Thyroid gland (tissue), 4 donors: ENCODE measurements at regions not wholly inside any gene's neighbourhood (a gene's known extent, or its start where the extent isn't known, plus 50 kb on each side); places are given as distances from the start of the nearest gene placed in this dataset.
"Not testable (repeated sequence)": the region's sequence is repeated elsewhere in the genome, so short reads cannot be mapped to it uniquely, and the experiment has no call there.

Experiments
- DNase-seq, 2 donors: peaks; one replicate each; pipeline ENCODE4 v3.0.0-alpha.2; 2019
- H3K27ac ChIP-seq, 3 donors: fragments of 200-600 bp; sonication (generic); 1 replicate in 2 of 3; 2 replicates in 1 of 3; pipeline ENCODE4 v1.5.1; 2016 to 2019; ENCODE audit warnings: mild to moderate bottlenecking in 1 of 3, moderate library complexity in 1 of 3
- H3K27me3 ChIP-seq: fragments of 200-600 bp; sonication (generic); one replicate; pipeline ENCODE4 v1.5.1; 2019
- H3K36me3 ChIP-seq, 2 donors: fragments of 200-600 bp; sonication (generic); one replicate each; pipeline ENCODE4 v1.5.1; 2016 to 2019
- H3K4me1 ChIP-seq, 2 donors: fragments of 200-600 bp; sonication (generic); one replicate each; pipeline ENCODE4 v1.5.1; 2017 to 2019
- H3K4me3 ChIP-seq, 3 donors: fragments of 200-600 bp; sonication (generic); replicated peaks in 1 of 3; 1 replicate in 2 of 3; 2 replicates in 1 of 3; pipeline ENCODE4 v1.5.1; 2016; ENCODE audit warnings: mild to moderate bottlenecking in 1 of 3
- H3K9me3 ChIP-seq: fragments of 200-600 bp; sonication (generic); one replicate; pipeline ENCODE4 v1.5.1; 2017
- POLR2A ChIP-seq, 2 donors: fragments of 450-650 bp; IDR thresholded peaks; one replicate each; pipeline ENCODE4 v1.6.1; 2017; ENCODE audit warnings: antibody characterized with exemption in 2 of 2, mild to moderate bottlenecking in 2 of 2, moderate library complexity in 1 of 2
- WGBS, 2 donors: methylation state at CpG; one replicate each; pipeline ENCODE4 v1.1.5; 2017; 5-methylcytosine and 5-hydroxymethylcytosine counted together
- intact Hi-C: fragments of 100-400 bp; cut with DNase I; formaldehyde crosslinking; loops from one replicate; pipeline ENCODE4 v1.15.1; 2023
- TF ChIP-seq, protein P1 (sequence below), 6 experiments: fragments of 200-600 bp in 3 of 6; fragments of 450-650 bp in 3 of 6; sonication (generic) in 3 of 6; IDR thresholded peaks; one replicate each; pipeline ENCODE4 v1.5.1; 2016 to 2019; ENCODE audit warnings: antibody characterized with exemption in 6 of 6, mild to moderate bottlenecking in 2 of 6, inconsistent platforms in 1 of 6, moderate library complexity in 1 of 6

DNA sequence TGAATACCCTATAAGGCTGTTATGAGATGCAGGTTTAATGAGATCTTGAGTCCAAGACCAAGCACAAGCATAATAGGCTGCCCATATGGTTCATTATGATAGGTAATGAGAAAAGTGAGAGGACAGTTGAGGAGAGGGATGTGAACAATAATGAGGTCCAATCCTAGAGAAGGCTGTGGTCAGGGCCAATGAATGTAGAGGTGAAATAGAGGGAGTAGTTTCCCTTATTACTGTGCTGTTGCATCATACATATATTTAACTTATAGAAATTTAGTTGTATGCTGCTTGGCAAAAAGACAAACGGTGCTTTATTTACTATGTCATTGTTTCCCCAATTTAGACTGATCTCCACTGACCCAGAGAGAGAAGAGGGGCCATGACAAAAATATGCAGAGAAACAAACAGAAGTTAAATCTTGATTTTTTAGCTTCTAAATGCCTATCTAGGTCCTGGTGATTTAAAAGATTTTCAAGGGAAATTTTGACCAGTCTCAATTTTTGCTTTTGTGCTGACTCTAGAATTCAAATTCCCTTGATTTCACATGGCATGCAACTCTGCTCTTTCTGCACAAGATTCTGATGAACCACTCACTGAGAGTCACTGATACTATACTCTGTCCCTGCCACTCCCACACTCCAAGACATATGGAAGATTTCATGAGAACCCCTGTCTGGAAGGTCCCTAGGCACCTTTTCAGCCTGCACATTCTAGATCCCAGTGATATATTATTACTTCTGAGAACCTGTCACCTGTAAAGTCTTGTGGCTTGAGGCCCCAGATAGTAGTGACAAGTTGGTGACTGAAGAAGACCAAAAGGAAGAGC is 159.7 kb downstream of the VSIG4 start:
- no peak for DNase-seq
- Histone ChIP-seq H3K27ac (no peak overlapping the region), H3K27me3 (no peaks in the 10 kb centered on the region), H3K36me3 (no peaks in the 10 kb centered on the region), H3K4me3 (no peak overlapping the region), H3K9me3 (no peaks in the 10 kb centered on the region), H3K4me1 (no peaks in the 10 kb centered on the region)
- 72 to 92% methylated on average over 1 of the region's 1 CpG for WGBS, 2 donors
- intact Hi-C loops, result no loop called here
- no peak for TF ChIP-seq POLR2A (IDR thresholded peaks at IDR 0.05)
- TF ChIP-seq, protein P1, sequence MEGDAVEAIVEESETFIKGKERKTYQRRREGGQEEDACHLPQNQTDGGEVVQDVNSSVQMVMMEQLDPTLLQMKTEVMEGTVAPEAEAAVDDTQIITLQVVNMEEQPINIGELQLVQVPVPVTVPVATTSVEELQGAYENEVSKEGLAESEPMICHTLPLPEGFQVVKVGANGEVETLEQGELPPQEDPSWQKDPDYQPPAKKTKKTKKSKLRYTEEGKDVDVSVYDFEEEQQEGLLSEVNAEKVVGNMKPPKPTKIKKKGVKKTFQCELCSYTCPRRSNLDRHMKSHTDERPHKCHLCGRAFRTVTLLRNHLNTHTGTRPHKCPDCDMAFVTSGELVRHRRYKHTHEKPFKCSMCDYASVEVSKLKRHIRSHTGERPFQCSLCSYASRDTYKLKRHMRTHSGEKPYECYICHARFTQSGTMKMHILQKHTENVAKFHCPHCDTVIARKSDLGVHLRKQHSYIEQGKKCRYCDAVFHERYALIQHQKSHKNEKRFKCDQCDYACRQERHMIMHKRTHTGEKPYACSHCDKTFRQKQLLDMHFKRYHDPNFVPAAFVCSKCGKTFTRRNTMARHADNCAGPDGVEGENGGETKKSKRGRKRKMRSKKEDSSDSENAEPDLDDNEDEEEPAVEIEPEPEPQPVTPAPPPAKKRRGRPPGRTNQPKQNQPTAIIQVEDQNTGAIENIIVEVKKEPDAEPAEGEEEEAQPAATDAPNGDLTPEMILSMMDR (IDR thresholded peaks at IDR 0.05), result no peak

DNA sequence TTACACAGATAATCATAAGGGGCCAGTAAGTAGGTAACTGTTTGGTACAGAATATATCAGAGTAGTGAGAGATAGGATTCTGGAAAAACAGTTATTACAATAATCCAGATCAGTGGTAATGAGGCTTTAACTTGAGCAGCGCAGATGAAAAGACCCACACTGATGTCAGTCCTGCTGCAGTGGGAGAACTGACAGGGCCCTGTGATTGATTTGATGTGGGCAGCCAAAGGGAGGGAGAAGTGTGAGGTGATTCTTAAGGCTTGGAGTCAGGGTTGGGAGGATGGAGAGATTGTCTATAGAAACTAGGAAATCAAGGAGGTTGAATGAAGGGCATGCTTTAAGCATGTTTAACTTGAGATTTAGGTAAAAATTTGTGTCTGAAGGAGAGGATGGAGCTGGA is 161.4 kb downstream of the VSIG4 start:
- TF ChIP-seq POLR2A (IDR thresholded peaks at IDR 0.05), result no peak
- TF ChIP-seq, protein P1 (IDR thresholded peaks at IDR 0.05), result no peak
- no peak for DNase-seq
- no peak overlapping the region for H3K27ac ChIP-seq
- H3K4me1 ChIP-seq, result no peaks in the 10 kb centered on the region
- no peaks in the 10 kb centered on the region for H3K36me3 ChIP-seq
- H3K27me3 ChIP-seq, result no peaks in the 10 kb centered on the region
- no peak overlapping the region for H3K4me3 ChIP-seq
- WGBS, 2 donors, result 93 to 100% methylated on average over 1 of the region's 1 CpG
- intact Hi-C loops, result no loop called here
- no peaks in the 10 kb centered on the region for H3K9me3 ChIP-seq

DNA sequence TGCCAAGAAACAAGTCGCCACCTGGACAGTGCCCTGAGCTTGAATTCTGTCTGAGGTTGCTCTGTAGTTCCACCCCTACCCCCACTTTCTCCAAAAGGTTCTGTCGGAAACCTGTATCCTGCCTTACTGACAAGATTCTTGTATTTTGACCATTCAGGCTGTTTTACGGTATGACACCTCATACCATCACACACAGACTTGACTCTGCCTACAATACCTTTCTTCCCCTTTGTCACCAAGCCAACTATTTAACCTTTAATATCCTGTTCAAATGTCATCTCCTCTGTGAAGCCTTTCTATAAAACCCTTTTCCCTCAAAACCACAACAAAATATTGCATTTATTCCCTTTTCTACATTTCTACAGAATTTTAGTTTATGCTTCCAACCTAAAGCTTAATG is 161.9 kb downstream of the VSIG4 start:
- H3K27ac ChIP-seq, result no peak overlapping the region
- no peaks in the 10 kb centered on the region for H3K36me3 ChIP-seq
- no peak overlapping the region for H3K4me3 ChIP-seq
- WGBS, 2 donors, result 70 to 88% methylated on average over 3 of the region's 3 CpGs
- no peaks in the 10 kb centered on the region for H3K4me1 ChIP-seq
- H3K27me3 ChIP-seq, result no peaks in the 10 kb centered on the region
- no peak for TF ChIP-seq POLR2A (IDR thresholded peaks at IDR 0.05)
- TF ChIP-seq, protein P1 (IDR thresholded peaks at IDR 0.05), result no peak
- intact Hi-C loops, result no loop called here
- no peaks in the 10 kb centered on the region for H3K9me3 ChIP-seq
- no peak for DNase-seq

DNA sequence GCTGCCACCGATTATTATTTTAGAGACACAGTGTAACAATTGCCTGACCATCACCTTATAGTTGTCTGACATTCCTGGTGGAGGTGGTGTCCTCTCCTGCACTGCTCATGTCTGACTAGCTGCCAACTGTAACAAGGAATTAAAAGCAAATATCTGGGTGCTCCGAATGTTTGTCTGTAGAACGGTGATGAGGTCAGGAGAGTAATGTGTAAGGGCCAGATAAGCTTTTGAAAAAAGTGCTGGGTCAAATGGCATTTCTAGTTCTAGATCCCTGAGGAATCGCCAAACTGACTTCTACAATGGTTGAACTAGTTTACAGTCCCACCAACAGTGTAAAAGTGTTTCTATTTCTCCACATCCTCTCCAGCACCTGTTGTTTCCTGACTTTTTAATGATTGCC is 164.3 kb downstream of the VSIG4 start:
- H3K36me3 ChIP-seq, H3K9me3 ChIP-seq, H3K4me1 ChIP-seq, H3K27me3 ChIP-seq, H3K27ac ChIP-seq, intact Hi-C loops, DNase-seq, H3K4me3 ChIP-seq: not testable (repeated sequence)
- 53 to 76% methylated on average over 3 to 4 of the region's 4 CpGs for WGBS, 2 donors

DNA sequence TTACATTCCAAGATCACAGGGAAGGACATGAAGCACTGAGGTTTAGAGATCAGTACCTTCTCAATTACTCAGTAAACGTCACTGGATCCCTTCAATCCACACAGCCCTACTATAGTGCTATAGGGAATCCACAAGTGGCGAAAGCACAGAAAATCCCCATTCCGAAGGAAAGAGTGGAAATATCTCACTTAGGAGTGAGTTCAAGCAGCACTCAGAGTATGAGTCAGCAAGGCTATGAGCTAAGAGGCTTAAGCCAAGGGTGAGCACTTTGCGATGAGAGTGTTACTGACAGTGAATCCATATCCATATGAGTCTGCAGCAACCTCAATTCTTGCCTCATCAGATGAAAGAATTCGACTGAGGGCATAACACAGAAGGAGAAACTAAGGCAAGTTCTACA is 165.1 kb downstream of the VSIG4 start:
- WGBS, 2 donors, result 68 to 69% methylated on average over 5 of the region's 5 CpGs
- Histone ChIP-seq H3K27me3 (no peaks in the 10 kb centered on the region), H3K27ac (no peak overlapping the region), H3K9me3 (no peaks in the 10 kb centered on the region), H3K4me1 (no peaks in the 10 kb centered on the region), H3K4me3 (no peak overlapping the region), H3K36me3 (no peaks in the 10 kb centered on the region)
- intact Hi-C loops, result no loop called here
- DNase-seq, result no peak
- no peak for TF ChIP-seq POLR2A (IDR thresholded peaks at IDR 0.05)
- TF ChIP-seq, protein P1 (IDR thresholded peaks at IDR 0.05), result no peak
